NB4 (cell line): ENCODE measurements at regions not wholly inside any gene's neighbourhood (a gene's known extent, or its start where the extent isn't known, plus 50 kb on each side); places are given as distances from the start of the nearest gene placed in this dataset.

Experiments used
- CTCF ChIP-seq: IDR thresholded peaks from one replicate; pipeline ENCODE4 v1.5.1; 2012; ENCODE audit warnings: low read depth, low read length
- MAX ChIP-seq: IDR thresholded peaks from 2 replicates; pipeline ENCODE4 v1.6.1; 2011; ENCODE audit warnings: low read depth, low read length
- MYC ChIP-seq: IDR thresholded peaks from 2 replicates; pipeline ENCODE4 v1.6.1; 2011; ENCODE audit warnings: low read depth, low read length
- POLR2A ChIP-seq: IDR thresholded peaks from 2 replicates; pipeline ENCODE4 v1.6.1; 2011; ENCODE audit warnings: mild to moderate bottlenecking; ENCODE audit not compliant: insufficient read length; ENCODE audit errors: extremely low read depth

GRCh38 chr5:96312383-96312782 lies 120.7 kb downstream of the PCSK1 start:
- TF ChIP-seq CTCF (no peak), MYC (no peak), POLR2A (no peak), MAX (no peak)
